ENCODE measurements at regions not wholly inside any gene's neighbourhood (a gene's known extent, or its start where the extent isn't known, plus 50 kb on each side); places are given as distances from the start of the nearest gene placed in this dataset.

DNA sequence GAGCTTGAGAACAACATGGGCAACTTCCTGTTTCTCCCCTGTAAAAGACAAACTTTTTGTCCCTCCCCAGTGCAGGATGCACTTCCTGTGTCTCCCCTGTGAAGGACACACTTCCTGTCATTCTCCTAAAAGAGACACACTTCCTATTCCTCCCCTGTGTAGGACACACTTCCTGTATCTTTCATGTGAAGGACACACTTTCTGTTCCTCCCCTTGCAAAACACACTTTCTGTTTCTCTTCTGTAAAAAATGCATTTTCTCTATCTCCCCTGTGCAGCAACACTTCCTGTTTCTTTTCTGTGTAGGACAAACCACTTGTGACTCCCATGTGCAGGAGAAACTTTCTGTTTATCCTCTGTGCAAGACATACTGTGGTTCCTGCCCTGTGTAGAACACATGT is 488.6 kb upstream of the USP9Y start:
- H3F3A ChIP-seq (ENCODE audit: insufficient read depth, low read length, poor library complexity, severe bottlenecking): no peaks in the 10 kb centered on the region
- H3K79me2 ChIP-seq (replicated peaks; ENCODE audit: insufficient read depth, low read length): no peaks in the 10 kb centered on the region
- no peaks in the 10 kb centered on the region for H4K20me1 ChIP-seq (ENCODE audit: insufficient read depth)
- no peak overlapping the region for H3K9ac ChIP-seq (ENCODE audit: low read length)
- H3K4me3 ChIP-seq (ENCODE audit: low read length): no peak overlapping the region
- H3K36me3 ChIP-seq (ENCODE audit: insufficient read depth, low read length): no peaks in the 10 kb centered on the region
- H2AFZ ChIP-seq (ENCODE audit: low read depth, low read length): no peak overlapping the region
- TF ChIP-seq EP300 (conservative IDR thresholded peaks at IDR 0.05; ENCODE audit: poor library complexity, severe bottlenecking): no peak
- no peak for TF ChIP-seq POLR2AphosphoS5 (IDR thresholded peaks at IDR 0.05)
- TF ChIP-seq RAD21 (conservative IDR thresholded peaks at IDR 0.05): no peak
- no peak for TF ChIP-seq EZH2 (IDR thresholded peaks at IDR 0.05; ENCODE audit: borderline replicate concordance, insufficient read depth, low read length, poor library complexity, severe bottlenecking)
- TF ChIP-seq SMC3 (conservative IDR thresholded peaks at IDR 0.05; ENCODE audit: poor library complexity): no peak
- no peak for TF ChIP-seq MXI1 (conservative IDR thresholded peaks at IDR 0.05; ENCODE audit: poor library complexity, severe bottlenecking)
- no peak for TF ChIP-seq TAF1 (IDR thresholded peaks at IDR 0.05; ENCODE audit: low read depth)
- no peak overlapping the region for H3K4me2 ChIP-seq (ENCODE audit: low read length)
- H3K27ac ChIP-seq (ENCODE audit: low read length): no peak overlapping the region
- H3K27me3 ChIP-seq (ENCODE audit: insufficient read depth, low read depth, low read length): no peaks in the 10 kb centered on the region
- no peaks in the 10 kb centered on the region for H3K9me2 ChIP-seq (ENCODE audit: insufficient read depth, low read length)
- no peaks in the 10 kb centered on the region for H3K9me3 ChIP-seq (ENCODE audit: low read length)

GRCh38 chrY:12215564-12216022 is 485.4 kb upstream of the USP9Y start:
- Histone ChIP-seq H3K4me2 (ENCODE audit: low read length) (no peak overlapping the region), H3K9me3 (ENCODE audit: low read length) (no peaks in the 10 kb centered on the region)
- TF ChIP-seq CTCF (IDR thresholded peaks at IDR 0.05; ENCODE audit: poor library complexity, severe bottlenecking) (no peak), SMC3 (conservative IDR thresholded peaks at IDR 0.05; ENCODE audit: poor library complexity) (no peak), RAD21 (conservative IDR thresholded peaks at IDR 0.05) (no peak), TAF1 (IDR thresholded peaks at IDR 0.05; ENCODE audit: low read depth) (no peak), MXI1 (conservative IDR thresholded peaks at IDR 0.05; ENCODE audit: poor library complexity, severe bottlenecking) (no peak), EP300 (conservative IDR thresholded peaks at IDR 0.05; ENCODE audit: poor library complexity, severe bottlenecking) (no peak)
- TF ChIP-seq, protein P1, sequence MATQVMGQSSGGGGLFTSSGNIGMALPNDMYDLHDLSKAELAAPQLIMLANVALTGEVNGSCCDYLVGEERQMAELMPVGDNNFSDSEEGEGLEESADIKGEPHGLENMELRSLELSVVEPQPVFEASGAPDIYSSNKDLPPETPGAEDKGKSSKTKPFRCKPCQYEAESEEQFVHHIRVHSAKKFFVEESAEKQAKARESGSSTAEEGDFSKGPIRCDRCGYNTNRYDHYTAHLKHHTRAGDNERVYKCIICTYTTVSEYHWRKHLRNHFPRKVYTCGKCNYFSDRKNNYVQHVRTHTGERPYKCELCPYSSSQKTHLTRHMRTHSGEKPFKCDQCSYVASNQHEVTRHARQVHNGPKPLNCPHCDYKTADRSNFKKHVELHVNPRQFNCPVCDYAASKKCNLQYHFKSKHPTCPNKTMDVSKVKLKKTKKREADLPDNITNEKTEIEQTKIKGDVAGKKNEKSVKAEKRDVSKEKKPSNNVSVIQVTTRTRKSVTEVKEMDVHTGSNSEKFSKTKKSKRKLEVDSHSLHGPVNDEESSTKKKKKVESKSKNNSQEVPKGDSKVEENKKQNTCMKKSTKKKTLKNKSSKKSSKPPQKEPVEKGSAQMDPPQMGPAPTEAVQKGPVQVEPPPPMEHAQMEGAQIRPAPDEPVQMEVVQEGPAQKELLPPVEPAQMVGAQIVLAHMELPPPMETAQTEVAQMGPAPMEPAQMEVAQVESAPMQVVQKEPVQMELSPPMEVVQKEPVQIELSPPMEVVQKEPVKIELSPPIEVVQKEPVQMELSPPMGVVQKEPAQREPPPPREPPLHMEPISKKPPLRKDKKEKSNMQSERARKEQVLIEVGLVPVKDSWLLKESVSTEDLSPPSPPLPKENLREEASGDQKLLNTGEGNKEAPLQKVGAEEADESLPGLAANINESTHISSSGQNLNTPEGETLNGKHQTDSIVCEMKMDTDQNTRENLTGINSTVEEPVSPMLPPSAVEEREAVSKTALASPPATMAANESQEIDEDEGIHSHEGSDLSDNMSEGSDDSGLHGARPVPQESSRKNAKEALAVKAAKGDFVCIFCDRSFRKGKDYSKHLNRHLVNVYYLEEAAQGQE (IDR thresholded peaks at IDR 0.05; ENCODE audit: borderline replicate concordance): no peak

More at GRCh38 chrY:12215564-12216022, 485.4 kb upstream of the USP9Y start:
- H3F3A ChIP-seq (ENCODE audit: insufficient read depth, low read length, poor library complexity, severe bottlenecking): no peaks in the 10 kb centered on the region
- no peak overlapping the region for H2AFZ ChIP-seq (ENCODE audit: low read depth, low read length)
- no peaks in the 10 kb centered on the region for H3K9me2 ChIP-seq (ENCODE audit: insufficient read depth, low read length)
- H3K9ac ChIP-seq (ENCODE audit: low read length): no peak overlapping the region
- H3K4me3 ChIP-seq (ENCODE audit: low read length): no peak overlapping the region
- no peaks in the 10 kb centered on the region for H3K36me3 ChIP-seq (ENCODE audit: insufficient read depth, low read length)
- H4K20me1 ChIP-seq (ENCODE audit: insufficient read depth): no peaks in the 10 kb centered on the region
- no peaks in the 10 kb centered on the region for H3K79me2 ChIP-seq (replicated peaks; ENCODE audit: insufficient read depth, low read length)
- no peak overlapping the region for H3K27ac ChIP-seq (ENCODE audit: low read length)
- H3K27me3 ChIP-seq (ENCODE audit: insufficient read depth, low read depth, low read length): no peaks in the 10 kb centered on the region
